Effector CD8-positive, alpha-beta T cell (primary cell): ENCODE measurements at regions not wholly inside any gene's neighbourhood (a gene's known extent, or its start where the extent isn't known, plus 50 kb on each side); places are given as distances from the start of the nearest gene placed in this dataset.

Experiments
- DNase-seq: peaks from one replicate; lab custom pipeline; 2025; lab: John Stamatoyannopoulos, UW

GRCh38 chr6:5946701-5947100 lies 60.0 kb downstream of the NRN1 start:
- no peak for DNase-seq

- DNase-seq: no peak
Observed at GRCh38 chr6:5946181-5946580, 60.5 kb downstream of the NRN1 start.

GRCh38 chr6:5943591-5943990 lies 63.1 kb downstream of the NRN1 start:
- no peak for DNase-seq

- no peak for DNase-seq
Observed at GRCh38 chr6:5942591-5942990, 64.1 kb downstream of the NRN1 start.

- DNase-seq: no peak
Observed at GRCh38 chr6:5941188-5941587, 65.5 kb downstream of the NRN1 start.

- DNase-seq: no peak
Observed at GRCh38 chr6:5938934-5939333, 67.8 kb downstream of the NRN1 start.

GRCh38 chr6:5937936-5938706 lies 68.6 kb downstream of the NRN1 start:
- no peak for DNase-seq

- no peak for DNase-seq
Observed at GRCh38 chr6:5937169-5937909, 69.4 kb downstream of the NRN1 start.

- no peak for DNase-seq
Observed at GRCh38 chr6:5936631-5937030, 70.1 kb downstream of the NRN1 start.

- no peak for DNase-seq
Observed at GRCh38 chr6:5936140-5936539, 70.6 kb downstream of the NRN1 start.

GRCh38 chr6:5930968-5931367 lies 75.8 kb downstream of the NRN1 start:
- no peak for DNase-seq

GRCh38 chr6:5930143-5930770 lies 76.5 kb downstream of the NRN1 start:
- DNase-seq: no peak

- no peak for DNase-seq
Observed at GRCh38 chr6:5923840-5924239, 82.9 kb downstream of the NRN1 start.

- no peak for DNase-seq
Observed at GRCh38 chr6:5922230-5922629, 84.5 kb downstream of the NRN1 start.

GRCh38 chr6:5909721-5910120 lies 97.0 kb downstream of the NRN1 start:
- DNase-seq: no peak

GRCh38 chr6:5906842-5907241 lies 99.9 kb downstream of the NRN1 start:
- no peak for DNase-seq

GRCh38 chr6:5906340-5906670 lies 100.4 kb downstream of the NRN1 start:
- DNase-seq: no peak

- no peak for DNase-seq
Observed at GRCh38 chr6:5905431-5906339, 101.0 kb downstream of the NRN1 start.

GRCh38 chr6:5904532-5904931 lies 102.2 kb downstream of the NRN1 start:
- DNase-seq: no peak

- DNase-seq: no peak
Observed at GRCh38 chr6:5899216-5900045, 107.3 kb downstream of the NRN1 start.

GRCh38 chr6:5898563-5898962 lies 108.2 kb downstream of the NRN1 start:
- no peak for DNase-seq
